NCI-H446 treated with DMSO at 0.1 percent for 48 hours (cell line): ENCODE measurements at regions not wholly inside any gene's neighbourhood (a gene's known extent, or its start where the extent isn't known, plus 50 kb on each side); places are given as distances from the start of the nearest gene placed in this dataset.
A peak's percentile ranks its signal among the peaks of the same experiment; 100 is the strongest.

ENCODE experiments used
- DNase-seq: peaks from one replicate; lab custom pipeline; 2025; lab: John Stamatoyannopoulos, UW

GRCh38 chr1:98203466-98203865, 282.6 kb upstream of the DPYD start:
- DNase-seq, result no peak

- no peak for DNase-seq
These were observed 280.8 kb upstream of the DPYD start for GRCh38 chr1:98201666-98202081.

GRCh38 chr1:98197356-98197755, 276.5 kb upstream of the DPYD start:
- no peak for DNase-seq

GRCh38 chr1:98196012-98196411, 275.2 kb upstream of the DPYD start:
- no peak for DNase-seq

GRCh38 chr1:98188774-98189173, 267.9 kb upstream of the DPYD start:
- DNase-seq, result no peak

GRCh38 chr1:98184856-98185255, 264.0 kb upstream of the DPYD start:
- no peak for DNase-seq

GRCh38 chr1:98181036-98181764, 260.4 kb upstream of the DPYD start:
- DNase-seq, result no peak

GRCh38 chr1:98179151-98179773, 258.4 kb upstream of the DPYD start:
- DNase-seq, result peak; percentile 63

- DNase-seq, result no peak
These were observed 256.9 kb upstream of the DPYD start for GRCh38 chr1:98177751-98178150.

GRCh38 chr1:98176936-98177335, 256.1 kb upstream of the DPYD start:
- peak; percentile 35 for DNase-seq

GRCh38 chr1:98176414-98176813, 255.6 kb upstream of the DPYD start:
- DNase-seq, result no peak

- DNase-seq, result no peak
These were observed 251.7 kb upstream of the DPYD start for GRCh38 chr1:98172578-98172977.

- DNase-seq, result no peak
These were observed 251.2 kb upstream of the DPYD start for GRCh38 chr1:98172022-98172421.

- no peak for DNase-seq
These were observed 243.7 kb upstream of the DPYD start for GRCh38 chr1:98164509-98164908.

- DNase-seq, result no peak
These were observed 236.9 kb upstream of the DPYD start for GRCh38 chr1:98157524-98158313.

GRCh38 chr1:98147280-98147679, 226.4 kb upstream of the DPYD start:
- no peak for DNase-seq

GRCh38 chr1:98145655-98146054, 224.8 kb upstream of the DPYD start:
- no peak for DNase-seq

- no peak for DNase-seq
These were observed 222.6 kb upstream of the DPYD start for GRCh38 chr1:98143403-98143802.

- peak; percentile 86 for DNase-seq
These were observed 212.3 kb upstream of the DPYD start for GRCh38 chr1:98133131-98133530.

- no peak for DNase-seq
These were observed 209.6 kb upstream of the DPYD start for GRCh38 chr1:98130408-98130807.

- DNase-seq, result no peak
These were observed 208.7 kb upstream of the DPYD start for GRCh38 chr1:98129491-98129890.

GRCh38 chr1:98126740-98127139, 205.9 kb upstream of the DPYD start:
- DNase-seq, result no peak

GRCh38 chr1:98121646-98122045, 200.8 kb upstream of the DPYD start:
- DNase-seq, result peak; percentile 32
